GM23248 (cell line): ENCODE measurements at regions not wholly inside any gene's neighbourhood (a gene's known extent, or its start where the extent isn't known, plus 50 kb on each side); places are given as distances from the start of the nearest gene placed in this dataset.

Source experiments
- EZH2 ChIP-seq: fragments of 200-600 bp; sonication (generic); IDR thresholded peaks from 2 replicates; pipeline ENCODE4 v1.6.1; 2018; ENCODE audit warnings: antibody characterized with exemption, mild to moderate bottlenecking; ENCODE audit not compliant: insufficient read depth, poor library complexity, severe bottlenecking
- EZH2phosphoT487 ChIP-seq: fragments of 200-600 bp; sonication (generic); IDR thresholded peaks from 2 replicates; pipeline ENCODE4 v1.6.1; 2018; ENCODE audit warnings: antibody characterized with exemption, moderate library complexity, mild to moderate bottlenecking, low read depth; ENCODE audit not compliant: insufficient read depth

DNA sequence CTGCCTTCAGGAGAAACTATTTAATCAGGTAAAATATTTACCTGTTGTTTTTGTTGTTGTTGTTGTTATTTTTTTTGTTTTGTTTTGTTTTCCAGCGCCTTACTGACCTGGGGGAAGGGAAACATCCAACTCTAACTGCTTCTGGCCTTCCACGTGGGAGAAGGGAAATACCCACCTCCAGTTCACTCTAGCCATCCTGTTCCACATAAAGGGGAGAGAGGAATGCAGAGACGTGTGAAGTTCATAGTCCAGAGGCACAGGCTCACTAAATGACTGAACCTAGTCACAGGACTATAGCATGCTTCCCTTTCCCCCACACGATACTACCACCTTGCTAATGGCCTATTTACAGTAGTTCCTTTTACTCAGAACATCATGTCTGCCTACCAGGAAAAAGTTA is 72.4 kb upstream of the VSTM5 start:
- TF ChIP-seq EZH2 (no peak), EZH2phosphoT487 (no peak)
